ENCODE measurements at regions not wholly inside any gene's neighbourhood (a gene's known extent, or its start where the extent isn't known, plus 50 kb on each side); places are given as distances from the start of the nearest gene placed in this dataset.

DNA sequence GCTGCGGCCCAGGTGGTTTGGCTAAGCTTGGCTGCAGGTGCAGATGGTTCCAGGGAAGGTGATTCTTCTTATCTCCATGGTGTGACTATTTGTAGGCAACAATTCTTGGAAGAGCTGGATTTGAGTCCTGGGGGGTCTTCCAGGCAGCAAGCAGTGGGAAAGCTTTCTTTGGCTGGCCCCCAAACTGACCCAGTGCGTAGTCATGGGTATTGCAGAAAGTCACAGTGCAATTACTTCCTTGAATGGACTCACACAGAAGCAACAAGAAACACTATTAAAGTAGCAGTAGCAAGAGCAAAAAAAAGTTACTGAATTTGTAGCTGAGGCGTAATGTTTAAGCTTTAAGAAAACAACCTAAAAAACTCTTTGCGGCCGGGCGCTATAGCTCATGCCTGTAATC is 293.6 kb upstream of the ATP5MC3 start:
- DNase-seq (ENCODE audit: low read depth, low spot score) (no peak), ATAC-seq (no peak)
- H3K9ac ChIP-seq (ENCODE audit: low read length), result no peak overlapping the region
- no peaks in the 10 kb centered on the region for H4K20me1 ChIP-seq (ENCODE audit: insufficient read depth)
- H3K4me2 ChIP-seq (ENCODE audit: low read length), result no peak overlapping the region
- no peak overlapping the region for H3K4me3 ChIP-seq (replicated peaks in 1 of 2; ENCODE audit: low read depth in 1 of 2, low read length in 2 of 2)
- no peaks in the 10 kb centered on the region for H3K27me3 ChIP-seq (ENCODE audit: insufficient read depth, low read length)
- no peaks in the 10 kb centered on the region for H3K9me3 ChIP-seq (ENCODE audit: control insufficient read depth in 1 of 2, insufficient read depth in 1 of 2, low read depth in 1 of 2, low read length in 2 of 2)
- H3K36me3 ChIP-seq (ENCODE audit: control insufficient read depth in 1 of 2, insufficient read depth in 2 of 2, low read length in 2 of 2), result no peaks in the 10 kb centered on the region
- ChIA-PET POLR2A (no interaction called here), CTCF (no interaction called here), RAD21 (ENCODE audit: low non-redundant PET in 1 of 2, low total read pairs in 2 of 2, uncharacterized antibody in 2 of 2, unreplicated experiment in 2 of 2) (no interaction called here)
- no peaks in the 10 kb centered on the region for H3K9me2 ChIP-seq (ENCODE audit: insufficient read depth)
- no TSS peak for BruUV-seq (replicated peaks)
- H3K27ac ChIP-seq (ENCODE audit: low read depth, low read length), result no peak overlapping the region
- no peak overlapping the region for H2AFZ ChIP-seq (ENCODE audit: low read depth, low read length, poor library complexity, severe bottlenecking)
- no peaks in the 10 kb centered on the region for H3K79me2 ChIP-seq (ENCODE audit: insufficient read depth, low read length)
- intact Hi-C loops (cut with micrococcal nuclease), result no loop called here
- no peak for TF ChIP-seq TCF7L2 (IDR thresholded peaks at IDR 0.05; ENCODE audit: borderline replicate concordance, extremely low read depth, insufficient read depth, insufficient read length)
- TF ChIP-seq EGR1 (IDR thresholded peaks at IDR 0.05; ENCODE audit: low read depth), result no peak
- TF ChIP-seq, protein P1, sequence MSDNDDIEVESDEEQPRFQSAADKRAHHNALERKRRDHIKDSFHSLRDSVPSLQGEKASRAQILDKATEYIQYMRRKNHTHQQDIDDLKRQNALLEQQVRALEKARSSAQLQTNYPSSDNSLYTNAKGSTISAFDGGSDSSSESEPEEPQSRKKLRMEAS (IDR thresholded peaks at IDR 0.05), result no peak
- TF ChIP-seq, protein P2, sequence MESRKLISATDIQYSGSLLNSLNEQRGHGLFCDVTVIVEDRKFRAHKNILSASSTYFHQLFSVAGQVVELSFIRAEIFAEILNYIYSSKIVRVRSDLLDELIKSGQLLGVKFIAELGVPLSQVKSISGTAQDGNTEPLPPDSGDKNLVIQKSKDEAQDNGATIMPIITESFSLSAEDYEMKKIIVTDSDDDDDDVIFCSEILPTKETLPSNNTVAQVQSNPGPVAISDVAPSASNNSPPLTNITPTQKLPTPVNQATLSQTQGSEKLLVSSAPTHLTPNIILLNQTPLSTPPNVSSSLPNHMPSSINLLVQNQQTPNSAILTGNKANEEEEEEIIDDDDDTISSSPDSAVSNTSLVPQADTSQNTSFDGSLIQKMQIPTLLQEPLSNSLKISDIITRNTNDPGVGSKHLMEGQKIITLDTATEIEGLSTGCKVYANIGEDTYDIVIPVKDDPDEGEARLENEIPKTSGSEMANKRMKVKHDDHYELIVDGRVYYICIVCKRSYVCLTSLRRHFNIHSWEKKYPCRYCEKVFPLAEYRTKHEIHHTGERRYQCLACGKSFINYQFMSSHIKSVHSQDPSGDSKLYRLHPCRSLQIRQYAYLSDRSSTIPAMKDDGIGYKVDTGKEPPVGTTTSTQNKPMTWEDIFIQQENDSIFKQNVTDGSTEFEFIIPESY (IDR thresholded peaks at IDR 0.05; ENCODE audit: extremely low read depth, insufficient replicate concordance, low read length), result no peak
- TF ChIP-seq, protein P3, sequence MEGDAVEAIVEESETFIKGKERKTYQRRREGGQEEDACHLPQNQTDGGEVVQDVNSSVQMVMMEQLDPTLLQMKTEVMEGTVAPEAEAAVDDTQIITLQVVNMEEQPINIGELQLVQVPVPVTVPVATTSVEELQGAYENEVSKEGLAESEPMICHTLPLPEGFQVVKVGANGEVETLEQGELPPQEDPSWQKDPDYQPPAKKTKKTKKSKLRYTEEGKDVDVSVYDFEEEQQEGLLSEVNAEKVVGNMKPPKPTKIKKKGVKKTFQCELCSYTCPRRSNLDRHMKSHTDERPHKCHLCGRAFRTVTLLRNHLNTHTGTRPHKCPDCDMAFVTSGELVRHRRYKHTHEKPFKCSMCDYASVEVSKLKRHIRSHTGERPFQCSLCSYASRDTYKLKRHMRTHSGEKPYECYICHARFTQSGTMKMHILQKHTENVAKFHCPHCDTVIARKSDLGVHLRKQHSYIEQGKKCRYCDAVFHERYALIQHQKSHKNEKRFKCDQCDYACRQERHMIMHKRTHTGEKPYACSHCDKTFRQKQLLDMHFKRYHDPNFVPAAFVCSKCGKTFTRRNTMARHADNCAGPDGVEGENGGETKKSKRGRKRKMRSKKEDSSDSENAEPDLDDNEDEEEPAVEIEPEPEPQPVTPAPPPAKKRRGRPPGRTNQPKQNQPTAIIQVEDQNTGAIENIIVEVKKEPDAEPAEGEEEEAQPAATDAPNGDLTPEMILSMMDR (IDR thresholded peaks at IDR 0.05 in 2 of 3, conservative IDR thresholded peaks at IDR 0.05 in 1 of 3; ENCODE audit: borderline replicate concordance in 1 of 3, insufficient read depth in 1 of 3, low read depth in 2 of 3, low read length in 2 of 3), result no peak
- TF ChIP-seq EZH2 (IDR thresholded peaks at IDR 0.05), result no peak
- TF ChIP-seq, protein P4, sequence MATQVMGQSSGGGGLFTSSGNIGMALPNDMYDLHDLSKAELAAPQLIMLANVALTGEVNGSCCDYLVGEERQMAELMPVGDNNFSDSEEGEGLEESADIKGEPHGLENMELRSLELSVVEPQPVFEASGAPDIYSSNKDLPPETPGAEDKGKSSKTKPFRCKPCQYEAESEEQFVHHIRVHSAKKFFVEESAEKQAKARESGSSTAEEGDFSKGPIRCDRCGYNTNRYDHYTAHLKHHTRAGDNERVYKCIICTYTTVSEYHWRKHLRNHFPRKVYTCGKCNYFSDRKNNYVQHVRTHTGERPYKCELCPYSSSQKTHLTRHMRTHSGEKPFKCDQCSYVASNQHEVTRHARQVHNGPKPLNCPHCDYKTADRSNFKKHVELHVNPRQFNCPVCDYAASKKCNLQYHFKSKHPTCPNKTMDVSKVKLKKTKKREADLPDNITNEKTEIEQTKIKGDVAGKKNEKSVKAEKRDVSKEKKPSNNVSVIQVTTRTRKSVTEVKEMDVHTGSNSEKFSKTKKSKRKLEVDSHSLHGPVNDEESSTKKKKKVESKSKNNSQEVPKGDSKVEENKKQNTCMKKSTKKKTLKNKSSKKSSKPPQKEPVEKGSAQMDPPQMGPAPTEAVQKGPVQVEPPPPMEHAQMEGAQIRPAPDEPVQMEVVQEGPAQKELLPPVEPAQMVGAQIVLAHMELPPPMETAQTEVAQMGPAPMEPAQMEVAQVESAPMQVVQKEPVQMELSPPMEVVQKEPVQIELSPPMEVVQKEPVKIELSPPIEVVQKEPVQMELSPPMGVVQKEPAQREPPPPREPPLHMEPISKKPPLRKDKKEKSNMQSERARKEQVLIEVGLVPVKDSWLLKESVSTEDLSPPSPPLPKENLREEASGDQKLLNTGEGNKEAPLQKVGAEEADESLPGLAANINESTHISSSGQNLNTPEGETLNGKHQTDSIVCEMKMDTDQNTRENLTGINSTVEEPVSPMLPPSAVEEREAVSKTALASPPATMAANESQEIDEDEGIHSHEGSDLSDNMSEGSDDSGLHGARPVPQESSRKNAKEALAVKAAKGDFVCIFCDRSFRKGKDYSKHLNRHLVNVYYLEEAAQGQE (IDR thresholded peaks at IDR 0.05; ENCODE audit: low read depth), result no peak
- no peak for TF ChIP-seq SRF (IDR thresholded peaks at IDR 0.05; ENCODE audit: low read depth)
- TF ChIP-seq SIN3A (IDR thresholded peaks at IDR 0.05; ENCODE audit: low read depth), result no peak
- TF ChIP-seq SP1 (IDR thresholded peaks at IDR 0.05; ENCODE audit: low read depth), result no peak
- TF ChIP-seq YY1 (IDR thresholded peaks at IDR 0.05; ENCODE audit: extremely low read depth, insufficient replicate concordance, low read depth, low read length), result no peak
- no peak for TF ChIP-seq CBX3 (IDR thresholded peaks at IDR 0.05; ENCODE audit: low read depth)
- no peak for TF ChIP-seq POLR2A (IDR thresholded peaks at IDR 0.05; ENCODE audit: borderline replicate concordance, extremely low read depth, insufficient read depth, insufficient read length)
- no peak for TF ChIP-seq ZNF274 (IDR thresholded peaks at IDR 0.05; ENCODE audit: low read depth, low read length)
- TF ChIP-seq ZFX (IDR thresholded peaks at IDR 0.05), result no peak
- no peak for TF ChIP-seq CEBPB (IDR thresholded peaks at IDR 0.05; ENCODE audit: low read depth)
- TF ChIP-seq JUND (IDR thresholded peaks at IDR 0.05), result no peak
- peaks cover 0 to 8% of the 10 kb centered on the region in 2 experiments; a peak in 2 of 4 replicates for H3K4me1 ChIP-seq (ENCODE audit: control insufficient read depth in 1 of 2, insufficient read depth in 2 of 2, low read length in 2 of 2)
